Activated naive CD8-positive, alpha-beta T cell treated with anti-CD3 and anti-CD28 coated beads for 36 hours (primary cell): ENCODE measurements at regions not wholly inside any gene's neighbourhood (a gene's known extent, or its start where the extent isn't known, plus 50 kb on each side); places are given as distances from the start of the nearest gene placed in this dataset.
"Not testable (repeated sequence)": the region's sequence is repeated elsewhere in the genome, so short reads cannot be mapped to it uniquely, and the experiment has no call there.

ENCODE experiments used
- DNase-seq: peaks from one replicate; pipeline ENCODE4 v3.0.0; 2021
- H3K27ac Mint-ChIP-seq: one replicate; pipeline ENCODE4 v1.8.0; 2022; ENCODE audit warnings: mild to moderate bottlenecking, moderate library complexity, mixed read lengths
- H3K27me3 Mint-ChIP-seq: one replicate; pipeline ENCODE4 v1.8.0; 2022; ENCODE audit warnings: mild to moderate bottlenecking, mixed read lengths
- H3K36me3 Mint-ChIP-seq: one replicate; pipeline ENCODE4 v1.8.0; 2021; ENCODE audit warnings: mild to moderate bottlenecking, mixed read lengths
- H3K4me1 Mint-ChIP-seq: one replicate; pipeline ENCODE4 v1.8.0; 2021; ENCODE audit warnings: mixed read lengths
- H3K4me3 Mint-ChIP-seq: one replicate; pipeline ENCODE4 v1.8.0; 2022; ENCODE audit warnings: mild to moderate bottlenecking, moderate library complexity, mixed read lengths
- H3K9me3 Mint-ChIP-seq: one replicate; pipeline ENCODE4 v1.8.0; 2022; ENCODE audit warnings: mixed read lengths

GRCh38 chr19:29045679-29046254, 167.2 kb downstream of the UQCRFS1 start:
- Mint-ChIP-seq H3K36me3 (no peaks in the 10 kb centered on the region), H3K4me3 (no peak overlapping the region)

GRCh38 chr19:29044037-29044436, 168.9 kb downstream of the UQCRFS1 start:
- H3K4me1 Mint-ChIP-seq = no peaks in the 10 kb centered on the region
- peaks cover 9% of the 10 kb centered on the region for H3K27me3 Mint-ChIP-seq
- no peaks in the 10 kb centered on the region for H3K9me3 Mint-ChIP-seq
- H3K4me3 Mint-ChIP-seq = no peak overlapping the region
- H3K27ac Mint-ChIP-seq = no peak overlapping the region
- DNase-seq = no peak
- H3K36me3 Mint-ChIP-seq = no peaks in the 10 kb centered on the region

More at GRCh38 chr19:29045679-29046254, 167.2 kb downstream of the UQCRFS1 start:
- Mint-ChIP-seq H3K9me3 (no peaks in the 10 kb centered on the region), H3K27ac (no peak overlapping the region), H3K27me3 (peaks cover 9% of the 10 kb centered on the region), H3K4me1 (no peaks in the 10 kb centered on the region)
- DNase-seq = no peak

DNA sequence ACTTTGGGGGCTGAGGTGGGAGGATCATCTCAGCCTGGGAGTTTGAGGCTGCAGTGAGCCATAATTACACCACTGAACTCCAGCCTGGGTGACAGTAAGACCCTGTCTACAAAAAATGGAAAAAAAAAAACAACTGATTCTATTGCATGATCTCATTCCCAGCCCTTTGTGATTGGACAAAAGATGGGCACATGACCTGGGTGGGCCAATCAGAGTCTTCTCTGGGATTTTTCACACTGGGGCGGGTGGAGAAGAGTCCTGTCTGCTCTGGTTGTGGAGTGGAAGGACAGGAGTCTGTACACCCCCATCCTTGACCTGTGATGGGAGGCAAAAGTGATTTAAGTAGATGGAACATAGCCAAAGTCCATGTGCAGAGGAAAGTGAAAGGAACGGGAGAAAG, 170.5 kb downstream of the UQCRFS1 start:
- H3K36me3 Mint-ChIP-seq = no peaks in the 10 kb centered on the region
- no peak for DNase-seq
- H3K27ac Mint-ChIP-seq = no peak overlapping the region
- H3K4me1 Mint-ChIP-seq = no peaks in the 10 kb centered on the region
- H3K27me3 Mint-ChIP-seq = peaks cover 9% of the 10 kb centered on the region
- no peak overlapping the region for H3K4me3 Mint-ChIP-seq
- no peaks in the 10 kb centered on the region for H3K9me3 Mint-ChIP-seq

GRCh38 chr19:29040951-29041350, 172.0 kb downstream of the UQCRFS1 start:
- Mint-ChIP-seq H3K27me3 (peaks cover 9% of the 10 kb centered on the region), H3K9me3 (no peaks in the 10 kb centered on the region), H3K27ac (no peak overlapping the region), H3K4me3 (no peak overlapping the region), H3K36me3 (no peaks in the 10 kb centered on the region), H3K4me1 (no peaks in the 10 kb centered on the region)
- no peak for DNase-seq

DNA sequence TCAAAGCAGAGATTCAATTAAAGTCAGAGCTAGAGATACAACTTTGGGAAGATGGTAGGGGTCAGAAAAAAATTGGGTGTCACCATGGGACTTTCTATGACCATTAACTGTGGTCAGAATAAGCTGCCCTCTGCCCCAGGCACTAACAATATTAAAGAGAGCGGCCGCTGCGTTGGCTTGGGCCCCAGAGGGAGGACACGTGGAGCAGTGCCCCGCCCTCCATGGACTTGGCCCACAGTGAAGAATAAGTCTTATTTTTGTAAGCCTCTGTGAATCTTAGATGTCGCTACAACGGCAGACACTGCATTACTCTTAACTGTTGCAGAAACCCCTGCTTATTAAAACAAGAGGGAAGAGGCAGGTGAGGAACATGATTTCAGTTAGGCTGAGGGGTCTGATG, 172.7 kb downstream of the UQCRFS1 start:
- H3K4me3 Mint-ChIP-seq = no peak overlapping the region
- DNase-seq = no peak
- no peak overlapping the region for H3K27ac Mint-ChIP-seq
- H3K36me3 Mint-ChIP-seq = no peaks in the 10 kb centered on the region
- H3K9me3 Mint-ChIP-seq = no peaks in the 10 kb centered on the region
- no peaks in the 10 kb centered on the region for H3K4me1 Mint-ChIP-seq
- H3K27me3 Mint-ChIP-seq = peaks cover 9% of the 10 kb centered on the region

DNA sequence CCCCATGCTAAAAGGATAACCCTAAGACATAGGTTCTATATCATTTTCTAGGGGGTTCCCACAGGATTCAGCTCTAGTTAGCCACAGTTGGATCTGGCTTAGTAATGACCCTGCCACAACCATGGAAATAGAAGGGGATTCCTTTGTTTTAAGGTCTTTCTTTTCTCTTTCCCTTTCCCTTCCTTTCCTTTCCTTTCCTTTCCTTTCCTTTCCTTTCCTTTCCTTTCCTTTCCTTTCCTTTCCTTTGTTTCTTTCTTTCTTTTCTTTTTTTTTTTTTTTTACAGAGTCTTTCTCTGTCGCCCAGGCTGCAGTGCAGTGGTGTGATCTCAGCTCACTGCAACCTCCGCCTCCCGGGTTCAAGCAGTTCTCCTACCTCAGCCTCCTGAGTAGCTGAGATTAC, 173.9 kb downstream of the UQCRFS1 start:
- not testable (repeated sequence) for H3K4me1 Mint-ChIP-seq, H3K36me3 Mint-ChIP-seq, H3K9me3 Mint-ChIP-seq, H3K27ac Mint-ChIP-seq, H3K27me3 Mint-ChIP-seq, DNase-seq, H3K4me3 Mint-ChIP-seq

DNA sequence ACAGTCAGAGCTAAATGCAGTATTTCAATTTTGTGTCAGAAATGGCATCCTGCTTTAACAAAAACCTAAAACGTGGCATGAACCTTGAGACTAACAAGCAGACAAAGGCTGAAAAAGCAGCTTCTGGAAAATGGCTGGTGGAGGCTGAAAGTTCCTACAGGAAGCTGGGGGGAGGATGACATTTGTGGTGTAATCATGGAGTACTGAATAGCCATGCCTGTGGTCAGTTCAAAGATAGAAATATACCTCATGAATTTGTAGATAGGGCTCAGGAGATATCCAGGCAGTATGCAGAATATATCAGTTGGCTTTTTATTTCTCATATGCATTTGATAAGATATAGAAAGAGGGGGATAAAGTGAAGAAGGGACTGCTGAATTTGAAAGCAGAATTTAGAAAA, 181.7 kb downstream of the UQCRFS1 start:
- Mint-ChIP-seq H3K36me3 (no peaks in the 10 kb centered on the region), H3K27me3 (no peaks in the 10 kb centered on the region), H3K4me3 (no peak overlapping the region), H3K4me1 (no peaks in the 10 kb centered on the region), H3K9me3 (no peaks in the 10 kb centered on the region), H3K27ac (no peak overlapping the region)
- DNase-seq = no peak

GRCh38 chr19:29029268-29029958, 183.5 kb downstream of the UQCRFS1 start:
- Mint-ChIP-seq H3K4me1 (no peaks in the 10 kb centered on the region), H3K36me3 (no peaks in the 10 kb centered on the region), H3K27me3 (no peaks in the 10 kb centered on the region), H3K27ac (no peak overlapping the region), H3K9me3 (no peaks in the 10 kb centered on the region), H3K4me3 (no peak overlapping the region)
- no peak for DNase-seq

DNA sequence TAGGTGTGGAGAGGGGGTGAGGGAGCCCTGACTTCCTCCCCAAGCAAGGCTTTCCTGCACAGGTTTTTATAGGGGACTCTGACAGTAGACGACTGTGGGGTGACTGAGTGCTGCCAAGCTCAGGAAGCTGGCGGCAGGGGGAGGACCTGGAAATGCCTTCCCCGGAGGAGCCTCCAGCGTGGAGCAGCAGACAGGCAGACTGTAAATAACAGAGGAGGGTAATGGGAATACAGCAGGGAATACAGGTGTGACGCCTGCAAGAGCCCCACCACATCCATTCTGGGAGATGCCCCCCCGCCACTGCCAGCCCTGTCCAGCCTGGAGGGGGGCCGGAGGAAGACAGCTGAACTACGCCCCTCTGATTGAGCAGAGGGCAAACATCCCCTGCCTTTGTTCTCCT, 190.4 kb downstream of the UQCRFS1 start:
- H3K9me3 Mint-ChIP-seq = no peaks in the 10 kb centered on the region
- H3K4me1 Mint-ChIP-seq = no peaks in the 10 kb centered on the region
- H3K4me3 Mint-ChIP-seq = no peak overlapping the region
- no peak for DNase-seq
- H3K36me3 Mint-ChIP-seq = no peaks in the 10 kb centered on the region
- no peak overlapping the region for H3K27ac Mint-ChIP-seq
- no peaks in the 10 kb centered on the region for H3K27me3 Mint-ChIP-seq

- no peaks in the 10 kb centered on the region for H3K4me1 Mint-ChIP-seq
- H3K27me3 Mint-ChIP-seq = no peaks in the 10 kb centered on the region
- H3K9me3 Mint-ChIP-seq = no peaks in the 10 kb centered on the region
- no peak overlapping the region for H3K4me3 Mint-ChIP-seq
- no peak overlapping the region for H3K27ac Mint-ChIP-seq
- H3K36me3 Mint-ChIP-seq = no peaks in the 10 kb centered on the region
- no peak for DNase-seq
These were observed 190.8 kb downstream of the UQCRFS1 start for GRCh38 chr19:29022165-29022564.

GRCh38 chr19:29021232-29021916, 191.6 kb downstream of the UQCRFS1 start:
- Mint-ChIP-seq H3K9me3 (no peaks in the 10 kb centered on the region), H3K27ac (no peak overlapping the region), H3K4me3 (no peak overlapping the region), H3K27me3 (no peaks in the 10 kb centered on the region), H3K4me1 (no peaks in the 10 kb centered on the region), H3K36me3 (no peaks in the 10 kb centered on the region)
- DNase-seq = no peak

- DNase-seq = no peak
- H3K4me3 Mint-ChIP-seq = no peak overlapping the region
- H3K9me3 Mint-ChIP-seq = no peaks in the 10 kb centered on the region
- no peak overlapping the region for H3K27ac Mint-ChIP-seq
- no peaks in the 10 kb centered on the region for H3K4me1 Mint-ChIP-seq
- peaks cover 4% of the 10 kb centered on the region for H3K27me3 Mint-ChIP-seq
- no peaks in the 10 kb centered on the region for H3K36me3 Mint-ChIP-seq
These were observed 193.5 kb downstream of the UQCRFS1 start for GRCh38 chr19:29019403-29019802.

GRCh38 chr19:29018542-29018941, 194.4 kb downstream of the UQCRFS1 start:
- Mint-ChIP-seq H3K27me3 (peaks cover 4% of the 10 kb centered on the region), H3K36me3 (no peaks in the 10 kb centered on the region), H3K9me3 (no peaks in the 10 kb centered on the region), H3K27ac (no peak overlapping the region), H3K4me1 (no peaks in the 10 kb centered on the region), H3K4me3 (no peak overlapping the region)
- DNase-seq = no peak

DNA sequence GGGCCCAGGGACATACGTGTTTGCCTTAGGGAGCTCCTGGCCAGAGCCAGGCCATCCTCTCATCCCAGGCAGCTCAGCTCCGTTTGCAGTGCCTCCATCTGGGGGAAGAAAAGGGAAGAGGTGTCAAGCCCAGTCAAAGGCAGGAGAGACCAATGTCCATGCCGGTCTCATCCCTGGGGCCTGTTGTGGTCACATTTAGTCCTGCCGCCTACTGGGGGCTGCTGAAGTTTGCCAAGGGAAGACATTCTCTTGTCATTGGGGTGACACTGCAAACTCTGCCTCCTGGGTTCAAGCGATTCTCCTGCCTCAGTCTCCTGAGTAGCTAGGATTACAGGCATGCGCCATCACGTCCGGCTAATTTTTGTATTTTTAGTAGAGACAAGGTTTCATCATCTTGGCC, 195.2 kb downstream of the UQCRFS1 start:
- Mint-ChIP-seq H3K9me3 (no peaks in the 10 kb centered on the region), H3K36me3 (no peaks in the 10 kb centered on the region), H3K27me3 (peaks cover 4% of the 10 kb centered on the region), H3K27ac (no peak overlapping the region), H3K4me3 (no peak overlapping the region), H3K4me1 (no peaks in the 10 kb centered on the region)
- DNase-seq = no peak

DNA sequence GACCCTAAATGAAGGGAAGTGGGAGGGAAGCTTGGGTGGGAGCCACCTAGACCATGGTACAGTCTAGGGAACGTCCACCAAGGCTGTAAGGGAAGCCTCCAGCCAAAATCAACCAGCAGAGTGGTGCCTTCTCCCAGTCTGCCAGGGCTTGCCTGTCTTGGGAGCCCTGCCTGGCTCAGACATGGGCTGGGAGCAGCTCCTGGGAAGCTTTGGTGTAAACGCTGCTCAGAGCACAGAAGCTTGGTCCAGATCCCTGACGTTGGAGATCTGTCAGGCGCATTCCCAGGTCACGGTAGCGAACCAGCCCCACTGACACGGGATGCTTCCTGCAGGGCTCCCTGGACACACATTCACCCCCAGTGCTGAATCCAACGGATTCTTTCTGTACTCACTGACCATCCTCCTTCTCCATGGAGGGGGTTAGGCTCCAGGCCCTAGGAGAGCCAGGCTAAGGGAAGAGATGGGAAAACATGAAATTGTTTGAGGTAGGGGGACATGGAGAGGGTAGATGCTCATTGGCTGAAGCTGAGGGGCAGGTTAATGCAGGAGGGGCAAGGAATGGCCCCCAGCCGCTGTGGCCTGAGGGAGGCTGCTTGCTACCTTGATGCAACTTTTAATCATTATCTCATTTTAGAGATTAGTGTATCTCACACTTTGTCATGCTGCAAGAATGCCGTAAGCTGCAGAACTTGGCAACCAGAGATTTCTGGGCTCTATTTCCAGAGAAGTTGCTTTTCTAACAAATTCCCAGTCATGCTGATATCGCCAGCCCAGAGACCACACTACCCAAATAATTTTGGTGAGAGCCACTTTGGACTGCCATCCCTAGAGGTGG, 195.8 kb downstream of the UQCRFS1 start:
- H3K4me1 Mint-ChIP-seq = no peaks in the 10 kb centered on the region
- peaks cover 4% of the 10 kb centered on the region for H3K27me3 Mint-ChIP-seq
- H3K27ac Mint-ChIP-seq = no peak overlapping the region
- no peak overlapping the region for H3K4me3 Mint-ChIP-seq
- no peaks in the 10 kb centered on the region for H3K36me3 Mint-ChIP-seq
- no peak for DNase-seq
- H3K9me3 Mint-ChIP-seq = no peaks in the 10 kb centered on the region
